ENCODE measurements at regions not wholly inside any gene's neighbourhood (a gene's known extent, or its start where the extent isn't known, plus 50 kb on each side); places are given as distances from the start of the nearest gene placed in this dataset.

DNA sequence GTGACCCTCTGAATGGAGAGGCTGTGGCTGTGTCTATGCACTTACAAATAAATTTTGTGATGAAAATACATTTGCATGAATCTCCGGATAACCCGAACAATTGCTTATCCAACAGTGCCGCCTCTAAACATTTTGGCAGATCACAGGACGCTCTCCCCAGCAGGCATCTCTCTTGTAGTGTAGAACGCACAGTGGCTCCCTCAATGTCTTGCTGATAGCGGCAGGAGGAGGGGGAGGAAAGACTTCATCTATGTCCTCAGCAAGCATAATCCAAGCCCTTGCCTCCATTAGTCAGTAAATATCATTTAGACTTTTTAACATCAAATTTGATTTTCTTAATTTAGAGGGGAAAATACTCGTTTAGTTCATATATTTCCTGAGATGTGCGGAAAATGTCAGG lies 318.1 kb upstream of the IGF1R start:
- TF ChIP-seq, protein P1, sequence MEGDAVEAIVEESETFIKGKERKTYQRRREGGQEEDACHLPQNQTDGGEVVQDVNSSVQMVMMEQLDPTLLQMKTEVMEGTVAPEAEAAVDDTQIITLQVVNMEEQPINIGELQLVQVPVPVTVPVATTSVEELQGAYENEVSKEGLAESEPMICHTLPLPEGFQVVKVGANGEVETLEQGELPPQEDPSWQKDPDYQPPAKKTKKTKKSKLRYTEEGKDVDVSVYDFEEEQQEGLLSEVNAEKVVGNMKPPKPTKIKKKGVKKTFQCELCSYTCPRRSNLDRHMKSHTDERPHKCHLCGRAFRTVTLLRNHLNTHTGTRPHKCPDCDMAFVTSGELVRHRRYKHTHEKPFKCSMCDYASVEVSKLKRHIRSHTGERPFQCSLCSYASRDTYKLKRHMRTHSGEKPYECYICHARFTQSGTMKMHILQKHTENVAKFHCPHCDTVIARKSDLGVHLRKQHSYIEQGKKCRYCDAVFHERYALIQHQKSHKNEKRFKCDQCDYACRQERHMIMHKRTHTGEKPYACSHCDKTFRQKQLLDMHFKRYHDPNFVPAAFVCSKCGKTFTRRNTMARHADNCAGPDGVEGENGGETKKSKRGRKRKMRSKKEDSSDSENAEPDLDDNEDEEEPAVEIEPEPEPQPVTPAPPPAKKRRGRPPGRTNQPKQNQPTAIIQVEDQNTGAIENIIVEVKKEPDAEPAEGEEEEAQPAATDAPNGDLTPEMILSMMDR (IDR thresholded peaks at IDR 0.05), result no peak
- no peak for TF ChIP-seq POLR2A (IDR thresholded peaks at IDR 0.05)

All from esophagus squamous epithelium (tissue), 4 donors.